Rectal smooth muscle tissue (tissue), 1 donor: ENCODE measurements at regions not wholly inside any gene's neighbourhood (a gene's known extent, or its start where the extent isn't known, plus 50 kb on each side); places are given as distances from the start of the nearest gene placed in this dataset.

ENCODE experiments used
- H3K27ac ChIP-seq: one replicate; pipeline ENCODE4 v1.7.0; 2013; ENCODE audit warnings: low read depth, low read length, inconsistent platforms
- H3K27me3 ChIP-seq: one replicate; pipeline ENCODE4 v1.7.0; 2013; ENCODE audit warnings: low read length; ENCODE audit not compliant: control insufficient read depth, insufficient read depth
- H3K36me3 ChIP-seq: one replicate; pipeline ENCODE4 v1.7.0; 2013; ENCODE audit warnings: low read length; ENCODE audit not compliant: control insufficient read depth, insufficient read depth
- H3K4me1 ChIP-seq: one replicate; pipeline ENCODE4 v1.7.0; 2013; ENCODE audit warnings: low read length; ENCODE audit not compliant: control insufficient read depth, insufficient read depth
- H3K4me3 ChIP-seq: one replicate; pipeline ENCODE4 v1.7.0; 2013; ENCODE audit warnings: low read length
- H3K9ac ChIP-seq: one replicate; pipeline ENCODE4 v1.7.0; 2013; ENCODE audit warnings: low read length

GRCh38 chr5:40022057-40022456 is 597.3 kb upstream of the DAB2 start:
- Histone ChIP-seq H3K27ac (no peak overlapping the region), H3K4me1 (no peaks in the 10 kb centered on the region), H3K27me3 (no peaks in the 10 kb centered on the region), H3K9ac (no peak overlapping the region), H3K4me3 (no peak overlapping the region), H3K36me3 (no peaks in the 10 kb centered on the region)

GRCh38 chr5:40021007-40021406 is 596.2 kb upstream of the DAB2 start:
- Histone ChIP-seq H3K4me3 (no peak overlapping the region), H3K27ac (no peak overlapping the region), H3K9ac (no peak overlapping the region), H3K27me3 (no peaks in the 10 kb centered on the region), H3K4me1 (no peaks in the 10 kb centered on the region), H3K36me3 (no peaks in the 10 kb centered on the region)

GRCh38 chr5:40017918-40018317 is 593.1 kb upstream of the DAB2 start:
- Histone ChIP-seq H3K4me1 (no peaks in the 10 kb centered on the region), H3K4me3 (no peak overlapping the region), H3K9ac (no peak overlapping the region), H3K27me3 (no peaks in the 10 kb centered on the region), H3K27ac (no peak overlapping the region), H3K36me3 (no peaks in the 10 kb centered on the region)

GRCh38 chr5:40017135-40017534 is 592.4 kb upstream of the DAB2 start:
- H3K4me3 ChIP-seq, result no peak overlapping the region
- H3K4me1 ChIP-seq, result no peaks in the 10 kb centered on the region
- H3K9ac ChIP-seq, result no peak overlapping the region
- no peaks in the 10 kb centered on the region for H3K36me3 ChIP-seq
- H3K27me3 ChIP-seq, result no peaks in the 10 kb centered on the region
- no peak overlapping the region for H3K27ac ChIP-seq

- H3K4me3 ChIP-seq, result no peak overlapping the region
- H3K36me3 ChIP-seq, result no peaks in the 10 kb centered on the region
- no peaks in the 10 kb centered on the region for H3K4me1 ChIP-seq
- H3K9ac ChIP-seq, result no peak overlapping the region
- no peak overlapping the region for H3K27ac ChIP-seq
- H3K27me3 ChIP-seq, result no peaks in the 10 kb centered on the region
Observed at GRCh38 chr5:40010436-40010835, 585.7 kb upstream of the DAB2 start.

GRCh38 chr5:40006260-40006659 is 581.5 kb upstream of the DAB2 start:
- H3K4me1 ChIP-seq, result no peaks in the 10 kb centered on the region
- H3K4me3 ChIP-seq, result no peak overlapping the region
- no peak overlapping the region for H3K27ac ChIP-seq
- no peaks in the 10 kb centered on the region for H3K36me3 ChIP-seq
- no peak overlapping the region for H3K9ac ChIP-seq
- H3K27me3 ChIP-seq, result no peaks in the 10 kb centered on the region

GRCh38 chr5:40001796-40002195 is 577.0 kb upstream of the DAB2 start:
- H3K4me3 ChIP-seq, result no peak overlapping the region
- H3K36me3 ChIP-seq, result no peaks in the 10 kb centered on the region
- no peak overlapping the region for H3K27ac ChIP-seq
- no peaks in the 10 kb centered on the region for H3K27me3 ChIP-seq
- no peak overlapping the region for H3K9ac ChIP-seq
- peaks cover 3% of the 10 kb centered on the region for H3K4me1 ChIP-seq

- peaks cover 3% of the 10 kb centered on the region for H3K4me1 ChIP-seq
- no peak overlapping the region for H3K4me3 ChIP-seq
- no peaks in the 10 kb centered on the region for H3K36me3 ChIP-seq
- peak overlapping the region; percentile 60 for H3K27ac ChIP-seq
- no peak overlapping the region for H3K9ac ChIP-seq
- no peaks in the 10 kb centered on the region for H3K27me3 ChIP-seq
Observed at GRCh38 chr5:39998518-39998917, 573.7 kb upstream of the DAB2 start.

GRCh38 chr5:39995990-39996389 is 571.2 kb upstream of the DAB2 start:
- Histone ChIP-seq H3K36me3 (no peaks in the 10 kb centered on the region), H3K4me3 (no peak overlapping the region), H3K9ac (no peak overlapping the region), H3K27me3 (no peaks in the 10 kb centered on the region), H3K4me1 (peaks cover 3% of the 10 kb centered on the region), H3K27ac (no peak overlapping the region)

- no peaks in the 10 kb centered on the region for H3K27me3 ChIP-seq
- no peaks in the 10 kb centered on the region for H3K36me3 ChIP-seq
- no peak overlapping the region for H3K9ac ChIP-seq
- H3K27ac ChIP-seq, result no peak overlapping the region
- H3K4me3 ChIP-seq, result no peak overlapping the region
- H3K4me1 ChIP-seq, result peaks cover under 1% of the 10 kb centered on the region
Observed at GRCh38 chr5:39992617-39993202, 567.9 kb upstream of the DAB2 start.

- H3K27ac ChIP-seq, result no peak overlapping the region
- H3K36me3 ChIP-seq, result no peaks in the 10 kb centered on the region
- no peaks in the 10 kb centered on the region for H3K27me3 ChIP-seq
- peaks cover 7% of the 10 kb centered on the region for H3K4me1 ChIP-seq
- no peak overlapping the region for H3K4me3 ChIP-seq
- H3K9ac ChIP-seq, result no peak overlapping the region
Observed at GRCh38 chr5:39986614-39987013, 561.8 kb upstream of the DAB2 start.

- no peak overlapping the region for H3K9ac ChIP-seq
- no peaks in the 10 kb centered on the region for H3K27me3 ChIP-seq
- H3K27ac ChIP-seq, result no peak overlapping the region
- H3K36me3 ChIP-seq, result no peaks in the 10 kb centered on the region
- H3K4me1 ChIP-seq, result peaks cover 5% of the 10 kb centered on the region
- H3K4me3 ChIP-seq, result no peak overlapping the region
Observed at GRCh38 chr5:39980056-39980455, 555.3 kb upstream of the DAB2 start.

- no peaks in the 10 kb centered on the region for H3K36me3 ChIP-seq
- no peaks in the 10 kb centered on the region for H3K4me1 ChIP-seq
- H3K4me3 ChIP-seq, result no peak overlapping the region
Observed at GRCh38 chr5:39977066-39977655, 552.4 kb upstream of the DAB2 start.

More at GRCh38 chr5:39977066-39977655, 552.4 kb upstream of the DAB2 start:
- H3K9ac ChIP-seq, result no peak overlapping the region
- H3K27ac ChIP-seq, result no peak overlapping the region
- H3K27me3 ChIP-seq, result no peaks in the 10 kb centered on the region
